ENCODE measurements at regions not wholly inside any gene's neighbourhood (a gene's known extent, or its start where the extent isn't known, plus 50 kb on each side); places are given as distances from the start of the nearest gene placed in this dataset.
A peak's percentile ranks its signal among the peaks of the same experiment; 100 is the strongest.

DNA sequence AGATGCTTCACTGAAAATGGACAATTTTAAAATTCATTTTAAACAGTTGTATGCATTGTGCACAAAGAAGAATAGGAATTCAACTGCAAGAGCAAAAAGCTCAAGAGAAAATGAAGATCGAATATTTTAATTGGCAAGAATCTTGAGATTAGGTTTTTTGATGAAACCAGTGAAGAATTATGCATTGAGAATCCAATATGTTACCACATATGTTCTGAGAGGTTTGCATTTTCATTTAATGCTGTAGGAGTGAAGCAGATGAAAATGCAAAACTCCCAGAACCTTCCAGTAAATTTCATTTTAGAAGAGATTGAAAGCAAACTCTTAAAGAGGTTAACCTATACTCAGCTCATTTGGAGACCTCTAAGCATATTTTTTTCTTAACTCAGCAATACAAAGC lies 298.0 kb downstream of the OLFM3 start:
- no peak for DNase-seq (ENCODE audit: low spot score)

DNA sequence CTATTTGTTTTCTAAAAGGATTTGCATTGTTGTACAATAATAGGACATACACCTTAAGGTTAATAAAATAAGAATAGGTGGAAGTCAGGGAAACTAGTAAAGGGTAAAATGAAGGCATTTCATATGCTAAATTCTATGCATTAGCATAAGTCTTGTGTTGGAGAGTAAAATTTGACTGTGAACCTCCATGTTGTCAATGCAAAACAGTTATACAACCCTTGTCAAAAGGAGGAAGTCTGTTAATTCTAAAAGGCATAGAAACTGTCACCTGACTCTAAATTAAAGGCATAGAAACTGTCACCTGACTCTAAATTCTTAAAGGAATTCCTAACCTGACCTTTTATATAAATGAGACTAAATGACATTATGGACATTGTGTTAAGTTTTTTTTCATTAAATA lies 291.8 kb downstream of the OLFM3 start:
- no peak for DNase-seq (ENCODE audit: low spot score)

DNA sequence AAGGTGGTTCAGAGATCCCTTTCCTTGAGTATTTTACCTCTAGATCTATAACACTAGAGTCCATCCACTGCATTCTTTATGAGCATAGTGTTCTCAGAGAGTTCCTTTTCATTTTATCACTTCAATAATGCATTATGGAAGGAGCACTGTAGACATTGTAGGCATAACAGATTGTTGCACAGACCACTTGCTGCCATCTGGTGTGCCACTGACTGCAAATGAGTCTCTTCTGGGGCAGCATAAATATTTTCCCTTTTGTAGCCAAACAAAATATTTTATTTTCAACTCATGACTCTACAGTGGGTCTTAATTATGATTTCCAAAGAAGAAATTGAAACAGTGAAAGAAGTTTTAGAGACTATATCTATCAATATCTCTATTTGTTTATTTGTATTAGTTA lies 290.4 kb downstream of the OLFM3 start:
- no peak for DNase-seq (ENCODE audit: low spot score)

DNA sequence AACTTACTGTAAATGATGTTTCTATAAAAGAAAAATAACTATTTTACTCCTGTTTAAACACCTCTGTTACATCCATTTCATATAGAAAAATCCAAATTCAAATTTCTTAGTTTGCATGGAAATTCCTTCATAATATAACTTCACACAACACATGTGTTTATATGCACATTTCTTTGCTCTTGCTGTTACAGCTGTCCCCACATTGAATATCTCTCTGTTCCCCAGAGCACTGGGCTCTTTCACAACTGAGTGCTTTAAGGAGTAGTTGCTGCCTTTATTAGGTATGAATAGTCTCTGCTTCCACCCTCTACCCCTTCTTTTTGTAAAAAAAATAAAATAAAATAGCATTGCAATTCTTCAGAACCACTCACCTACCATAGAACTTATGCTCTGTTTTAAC lies 287.0 kb downstream of the OLFM3 start:
- no peak for DNase-seq (ENCODE audit: low spot score)

DNA sequence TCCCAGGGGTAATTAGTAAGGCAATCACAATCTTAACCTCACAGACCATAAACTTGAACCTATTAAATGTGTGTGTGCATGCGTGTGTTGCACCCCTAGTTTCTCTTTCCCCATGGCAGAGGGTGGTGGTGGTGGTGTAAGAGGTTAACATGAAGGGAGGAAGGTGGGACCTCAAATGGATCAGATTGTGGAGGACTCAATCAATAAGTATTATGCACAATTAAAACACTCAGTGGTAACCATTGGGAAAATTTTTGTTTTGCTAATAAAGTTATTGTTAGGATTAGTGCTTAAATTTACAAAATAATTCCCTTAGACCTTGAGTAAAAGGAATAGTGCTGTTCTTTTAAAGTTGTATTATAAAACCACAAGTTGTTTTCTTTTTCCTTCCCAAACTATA lies 283.0 kb downstream of the OLFM3 start:
- no peak for DNase-seq (ENCODE audit: low spot score)

DNA sequence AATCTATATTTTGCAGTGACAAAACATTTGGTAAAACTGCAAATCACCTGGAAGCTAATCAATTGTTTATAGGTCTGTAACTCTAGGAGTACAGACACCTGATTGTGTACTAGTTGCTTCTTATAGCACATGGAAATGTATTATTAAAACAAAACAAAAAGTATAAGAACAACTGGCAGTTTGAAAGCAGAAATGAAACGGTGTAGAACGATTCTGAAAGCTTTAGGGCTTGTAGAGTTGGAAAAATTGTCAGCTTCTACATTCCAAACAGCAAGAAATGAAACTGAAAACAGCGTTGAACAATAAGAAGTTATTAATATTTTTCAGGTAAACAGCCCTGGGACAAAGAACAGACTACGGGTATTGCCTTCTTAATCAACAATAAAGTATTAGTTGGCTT lies 273.3 kb downstream of the OLFM3 start:
- no peak for DNase-seq (ENCODE audit: low spot score)

DNA sequence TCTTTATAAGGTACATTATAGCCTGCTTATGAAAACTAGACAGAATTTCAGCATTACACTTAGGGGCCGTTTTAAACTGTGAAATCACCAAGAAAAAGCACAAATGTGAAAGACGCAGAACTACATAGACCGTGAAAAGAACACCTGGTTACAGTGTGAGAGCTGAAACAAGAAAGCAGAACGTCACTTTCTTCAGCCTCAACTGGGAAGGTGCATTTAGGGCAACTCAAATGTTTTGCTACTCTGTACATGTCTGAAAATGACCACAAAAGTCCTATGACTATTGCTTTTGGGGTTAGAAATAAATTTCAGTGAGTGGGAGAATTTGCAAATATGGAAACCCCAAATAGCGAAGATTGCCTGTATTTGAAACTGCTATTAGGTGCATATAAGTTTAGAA lies 268.7 kb downstream of the OLFM3 start:
- DNase-seq (ENCODE audit: low spot score): no peak

DNA sequence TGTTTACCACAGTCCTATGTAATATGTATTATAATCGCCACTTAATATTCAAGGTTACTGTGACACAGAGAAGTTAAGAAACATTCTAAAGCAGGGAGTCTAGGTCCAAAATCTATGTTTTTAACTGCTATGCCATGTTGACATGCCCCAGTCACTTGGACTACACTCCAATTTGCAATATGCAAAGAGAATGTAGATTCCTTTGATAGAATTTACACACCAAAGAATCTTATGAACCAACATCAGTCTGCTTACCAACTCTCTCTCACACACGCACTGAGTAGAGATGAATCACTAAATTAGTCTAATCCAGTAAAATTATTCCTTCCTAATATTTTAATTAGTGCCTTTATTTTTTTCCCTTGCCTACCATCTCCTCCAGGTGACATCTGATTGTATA lies 266.2 kb downstream of the OLFM3 start:
- no peak for DNase-seq (ENCODE audit: low spot score)

DNA sequence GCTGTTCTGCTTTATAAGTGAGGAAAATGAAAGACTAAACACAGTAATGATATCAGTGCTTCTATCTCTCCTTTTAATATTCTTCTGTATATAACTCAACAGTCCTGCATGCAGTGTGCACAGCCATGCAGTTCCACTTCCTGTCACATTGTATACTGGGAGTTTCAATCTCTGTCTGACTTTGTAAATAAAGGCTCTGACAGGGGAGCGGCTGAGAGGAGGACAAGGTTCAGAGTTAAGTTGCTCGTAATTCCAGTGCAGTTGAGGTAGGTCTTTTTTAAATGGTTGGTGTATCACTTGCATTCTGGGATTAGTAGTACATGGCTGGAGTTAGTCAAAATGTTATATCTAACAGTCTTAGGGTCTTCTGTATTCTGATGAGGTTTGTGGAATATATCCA lies 264.5 kb downstream of the OLFM3 start:
- no peak for DNase-seq (ENCODE audit: low spot score)

DNA sequence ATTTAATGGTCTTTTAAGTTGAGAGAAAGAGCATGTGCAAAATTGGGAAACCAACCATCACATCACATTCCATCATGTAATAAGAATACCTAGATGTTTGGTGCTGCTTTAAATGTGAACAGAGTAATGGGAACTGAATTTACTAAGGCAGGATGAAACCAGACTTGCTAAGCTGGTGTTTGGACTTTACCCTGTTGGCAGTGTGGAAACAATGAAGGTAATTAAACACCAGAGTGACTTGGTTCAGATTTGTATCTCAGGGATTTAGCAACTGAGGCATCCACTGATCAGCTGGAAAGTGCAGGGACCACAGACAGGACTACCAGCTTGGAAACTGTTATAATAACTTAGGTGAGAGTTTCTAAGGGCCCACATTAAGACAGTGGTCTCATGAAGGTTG lies 263.4 kb downstream of the OLFM3 start:
- DNase-seq (ENCODE audit: low spot score): no peak

DNA sequence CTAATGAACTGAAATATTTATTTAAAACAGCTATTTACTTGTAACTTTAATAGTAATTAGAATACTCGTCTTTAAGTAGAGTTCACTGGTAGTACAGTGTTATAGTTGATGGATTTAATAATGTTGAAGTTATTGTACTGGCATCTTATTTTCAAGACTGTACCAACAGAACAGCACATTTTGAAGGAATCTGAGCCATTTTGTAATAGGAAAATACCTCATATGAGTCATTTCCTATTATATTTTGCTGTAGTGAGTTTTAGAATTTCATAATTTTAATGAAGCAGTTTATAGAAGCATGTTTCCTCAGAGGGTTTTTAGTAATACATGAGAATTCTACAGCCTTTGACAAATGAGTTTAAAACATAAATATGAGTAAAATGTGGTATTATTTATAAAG lies 258.3 kb downstream of the OLFM3 start:
- peak; percentile 16 for DNase-seq (ENCODE audit: low spot score)

DNA sequence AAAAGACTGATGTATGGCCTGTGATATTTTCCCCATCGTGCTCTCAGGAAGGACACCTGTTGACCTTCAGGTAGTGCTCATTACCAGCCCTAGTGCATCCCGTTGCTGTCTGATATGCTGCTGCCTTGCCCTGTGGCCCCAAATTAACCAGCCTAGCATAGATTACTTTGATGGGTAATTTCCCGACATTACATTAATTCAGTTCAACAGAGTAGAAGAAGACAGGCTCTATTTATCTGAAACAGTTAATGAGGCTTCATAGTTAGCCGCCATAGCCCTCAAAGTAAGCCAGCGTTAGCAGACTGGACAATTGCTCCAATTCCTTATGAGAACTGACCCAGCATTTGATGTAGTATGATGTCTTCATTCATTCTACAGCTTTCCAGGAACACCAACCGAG lies 257.6 kb downstream of the OLFM3 start:
- no peak for DNase-seq (ENCODE audit: low spot score)

DNA sequence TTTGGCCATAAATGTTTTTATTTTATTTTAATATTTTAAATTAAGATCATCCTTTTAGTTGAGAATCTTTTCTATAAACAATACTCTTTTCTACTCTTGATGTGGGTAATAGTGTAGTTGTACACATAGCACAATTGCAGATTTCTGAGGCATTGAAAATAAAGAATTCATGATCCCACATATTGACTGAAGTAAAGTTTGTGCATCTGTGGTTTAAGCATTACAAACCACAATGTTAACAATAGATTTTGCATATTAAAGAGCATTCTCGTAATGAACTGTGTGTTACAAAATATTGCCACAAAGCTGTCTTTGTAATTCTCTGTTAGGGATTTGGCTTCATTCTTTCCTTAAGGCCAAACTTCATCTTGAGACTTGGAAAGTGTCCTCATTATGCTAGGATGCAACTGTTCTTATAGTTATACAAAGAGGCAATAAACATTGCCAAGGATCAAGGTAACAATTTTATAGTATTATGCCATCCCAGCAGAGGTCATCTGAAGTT lies 256.8 kb downstream of the OLFM3 start:
- DNase-seq (ENCODE audit: low spot score): no peak

DNA sequence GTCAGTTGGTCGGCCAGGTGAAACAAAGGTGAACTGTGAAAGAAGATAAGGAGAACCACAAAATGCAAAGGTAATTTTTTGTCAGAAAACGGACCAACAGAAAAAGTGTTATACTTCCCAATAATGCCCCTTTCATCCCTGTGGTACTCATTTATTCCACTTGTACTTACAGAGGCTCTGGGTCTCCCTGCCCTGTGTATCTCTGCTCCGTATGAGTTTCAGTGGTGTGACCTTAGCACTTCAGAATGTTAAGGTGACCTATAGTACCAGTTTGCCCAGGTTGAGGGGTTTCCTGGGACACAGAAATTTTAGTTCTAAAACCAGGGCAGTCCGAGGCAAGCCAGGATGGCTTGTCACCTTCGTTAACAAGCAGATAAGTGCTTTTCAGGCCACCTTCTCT lies 254.8 kb downstream of the OLFM3 start:
- no peak for DNase-seq (ENCODE audit: low spot score)

DNA sequence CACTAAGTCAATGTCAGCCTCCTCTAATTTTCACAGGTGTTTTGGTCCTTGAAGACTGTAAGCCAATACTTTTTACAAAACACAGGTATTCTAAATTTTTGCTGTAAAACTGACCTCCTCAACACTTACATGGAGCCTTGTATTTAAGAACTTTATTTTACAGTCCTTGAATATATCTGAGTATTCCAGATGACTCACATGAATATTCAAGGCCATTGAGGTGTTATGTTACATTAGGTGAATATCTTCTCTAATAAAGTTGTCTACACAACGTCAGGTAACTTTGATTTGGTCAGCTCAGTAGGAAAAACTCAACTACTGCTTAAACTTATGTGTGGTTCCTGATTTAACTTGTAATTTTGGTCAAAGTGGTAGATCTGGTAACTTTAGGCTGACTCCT lies 254.2 kb downstream of the OLFM3 start:
- DNase-seq (ENCODE audit: low spot score): no peak

DNA sequence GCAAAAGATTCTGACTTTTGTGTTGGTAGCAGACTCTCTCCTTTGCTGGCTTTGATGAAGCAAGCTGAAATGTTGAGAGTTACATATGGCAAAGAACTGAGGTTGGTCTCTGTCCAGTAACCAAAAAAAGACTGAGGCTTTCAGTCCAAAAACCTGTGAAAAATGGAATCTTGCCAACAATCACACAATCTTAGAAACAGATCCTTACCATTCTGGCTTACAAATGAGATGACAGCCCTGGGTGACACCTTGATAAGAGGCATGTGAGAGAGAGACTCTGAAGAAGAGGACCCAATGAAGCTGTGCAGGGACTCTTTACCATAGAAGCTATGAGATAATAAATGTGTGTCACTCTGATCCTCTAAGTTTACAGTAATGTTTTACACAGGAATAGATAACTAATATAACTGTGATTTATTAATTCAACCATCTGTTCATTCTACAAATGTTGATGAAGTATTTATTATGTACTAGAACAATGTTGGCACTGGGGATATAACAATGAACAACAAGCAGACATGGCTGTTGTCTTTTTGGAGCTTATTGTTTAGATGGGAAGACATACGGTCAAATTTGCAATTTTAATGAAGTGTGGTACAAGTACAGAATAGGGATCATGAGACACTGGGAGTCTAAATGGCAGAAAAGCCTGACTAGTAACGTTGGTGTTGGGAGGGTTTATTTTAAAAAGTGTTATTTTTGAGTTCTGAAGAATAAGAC lies 251.0 kb downstream of the OLFM3 start:
- no peak for DNase-seq (ENCODE audit: low spot score)

DNA sequence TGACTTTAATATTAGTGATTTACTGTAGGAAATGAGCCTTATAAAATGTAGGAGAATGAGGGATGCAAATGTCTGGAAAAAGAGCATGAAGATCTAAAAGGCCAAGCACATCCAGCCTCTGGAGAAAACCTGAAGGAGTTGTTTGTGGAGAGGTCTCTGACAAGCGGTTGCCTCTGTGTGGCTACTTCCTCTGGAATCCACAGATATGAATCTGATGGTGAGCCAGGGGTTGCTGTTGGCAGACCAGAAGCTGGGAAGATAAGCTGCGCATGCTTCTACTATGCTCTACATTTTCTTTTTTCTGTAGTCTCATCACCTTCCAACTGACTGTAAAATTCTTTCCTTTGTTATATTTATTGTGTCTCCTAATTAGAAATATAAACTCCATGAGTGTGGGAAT lies 248.6 kb downstream of the OLFM3 start:
- no peak for DNase-seq (ENCODE audit: low spot score)
